Choroid plexus epithelial cell (primary cell): ENCODE measurements at regions not wholly inside any gene's neighbourhood (a gene's known extent, or its start where the extent isn't known, plus 50 kb on each side); places are given as distances from the start of the nearest gene placed in this dataset.

Experiments used
- DNase-seq: peaks from one replicate; pipeline ENCODE4 v3.0.0-alpha.2; 2010; ENCODE audit warnings: low read depth
- H3K4me3 ChIP-seq: 2 replicates; pipeline ENCODE4 v1.5.1; 2011; ENCODE audit warnings: low read depth, mild to moderate bottlenecking, control low read depth, low read length, moderate library complexity
- CTCF ChIP-seq: conservative IDR thresholded peaks from 2 replicates; pipeline ENCODE4 v1.5.1; 2011; ENCODE audit warnings: low read depth, mild to moderate bottlenecking, control low read depth, inconsistent platforms, low read length, moderate library complexity

GRCh38 chr2:236661762-236662110, 92.1 kb downstream of the ACKR3 start:
- peak; percentile 34 for DNase-seq
- no peak overlapping the region for H3K4me3 ChIP-seq
- no peak for TF ChIP-seq CTCF

GRCh38 chr2:236662231-236663185, 92.9 kb downstream of the ACKR3 start:
- DNase-seq = no peak
- no peak overlapping the region for H3K4me3 ChIP-seq
- TF ChIP-seq CTCF = no peak

- TF ChIP-seq CTCF = no peak
- no peak overlapping the region for H3K4me3 ChIP-seq
- no peak for DNase-seq
Observed at GRCh38 chr2:236663287-236664101, 93.9 kb downstream of the ACKR3 start.

- no peak for DNase-seq
- no peak for TF ChIP-seq CTCF
- no peak overlapping the region for H3K4me3 ChIP-seq
Observed at GRCh38 chr2:236664136-236664535, 94.5 kb downstream of the ACKR3 start.

- no peak for TF ChIP-seq CTCF
- H3K4me3 ChIP-seq = no peak overlapping the region
- DNase-seq = no peak
Observed at GRCh38 chr2:236665101-236665500, 95.5 kb downstream of the ACKR3 start.

GRCh38 chr2:236665572-236666118, 96.0 kb downstream of the ACKR3 start:
- TF ChIP-seq CTCF = no peak
- no peak overlapping the region for H3K4me3 ChIP-seq
- no peak for DNase-seq
